ENCODE measurements at regions not wholly inside any gene's neighbourhood (a gene's known extent, or its start where the extent isn't known, plus 50 kb on each side); places are given as distances from the start of the nearest gene placed in this dataset.

DNA sequence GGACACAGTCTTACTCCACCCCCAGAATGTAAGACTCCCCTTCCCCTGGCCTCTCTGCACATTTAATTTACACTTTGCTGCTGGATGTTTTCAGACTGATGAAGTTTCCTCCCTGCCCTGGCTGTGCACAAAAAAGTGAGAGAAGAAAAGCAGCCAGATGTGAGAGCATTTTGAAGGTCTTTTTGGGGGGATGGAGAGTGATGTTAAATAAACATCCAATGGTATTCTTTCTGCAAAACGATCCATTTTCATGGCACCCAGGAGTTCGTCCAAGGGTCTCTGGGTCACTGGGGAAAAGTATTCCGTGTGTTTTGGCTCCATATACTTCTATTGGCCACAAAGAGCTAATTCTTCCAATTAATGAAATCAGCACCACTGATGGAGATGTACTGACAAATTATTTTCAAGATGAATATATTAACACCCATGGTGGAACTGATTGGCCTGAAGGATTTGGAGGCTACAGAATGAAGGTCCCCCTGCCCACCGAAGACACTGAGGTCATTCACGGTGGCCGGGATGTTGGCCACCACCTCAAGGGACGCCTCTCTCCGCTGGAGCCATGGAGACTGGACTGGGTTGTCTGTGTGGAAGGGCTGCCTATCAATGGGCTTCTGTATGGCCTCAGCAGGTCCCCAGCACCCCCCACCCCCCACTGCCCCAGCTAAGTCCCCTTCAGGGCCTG, 107.6 kb upstream of the PKDCC start:
- no peak for TF ChIP-seq POLR2AphosphoS5 (IDR thresholded peaks at IDR 0.05; ENCODE audit: low read depth, low read length)
- TF ChIP-seq, protein P1, sequence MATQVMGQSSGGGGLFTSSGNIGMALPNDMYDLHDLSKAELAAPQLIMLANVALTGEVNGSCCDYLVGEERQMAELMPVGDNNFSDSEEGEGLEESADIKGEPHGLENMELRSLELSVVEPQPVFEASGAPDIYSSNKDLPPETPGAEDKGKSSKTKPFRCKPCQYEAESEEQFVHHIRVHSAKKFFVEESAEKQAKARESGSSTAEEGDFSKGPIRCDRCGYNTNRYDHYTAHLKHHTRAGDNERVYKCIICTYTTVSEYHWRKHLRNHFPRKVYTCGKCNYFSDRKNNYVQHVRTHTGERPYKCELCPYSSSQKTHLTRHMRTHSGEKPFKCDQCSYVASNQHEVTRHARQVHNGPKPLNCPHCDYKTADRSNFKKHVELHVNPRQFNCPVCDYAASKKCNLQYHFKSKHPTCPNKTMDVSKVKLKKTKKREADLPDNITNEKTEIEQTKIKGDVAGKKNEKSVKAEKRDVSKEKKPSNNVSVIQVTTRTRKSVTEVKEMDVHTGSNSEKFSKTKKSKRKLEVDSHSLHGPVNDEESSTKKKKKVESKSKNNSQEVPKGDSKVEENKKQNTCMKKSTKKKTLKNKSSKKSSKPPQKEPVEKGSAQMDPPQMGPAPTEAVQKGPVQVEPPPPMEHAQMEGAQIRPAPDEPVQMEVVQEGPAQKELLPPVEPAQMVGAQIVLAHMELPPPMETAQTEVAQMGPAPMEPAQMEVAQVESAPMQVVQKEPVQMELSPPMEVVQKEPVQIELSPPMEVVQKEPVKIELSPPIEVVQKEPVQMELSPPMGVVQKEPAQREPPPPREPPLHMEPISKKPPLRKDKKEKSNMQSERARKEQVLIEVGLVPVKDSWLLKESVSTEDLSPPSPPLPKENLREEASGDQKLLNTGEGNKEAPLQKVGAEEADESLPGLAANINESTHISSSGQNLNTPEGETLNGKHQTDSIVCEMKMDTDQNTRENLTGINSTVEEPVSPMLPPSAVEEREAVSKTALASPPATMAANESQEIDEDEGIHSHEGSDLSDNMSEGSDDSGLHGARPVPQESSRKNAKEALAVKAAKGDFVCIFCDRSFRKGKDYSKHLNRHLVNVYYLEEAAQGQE (IDR thresholded peaks at IDR 0.05; ENCODE audit: insufficient read depth in 1 of 2, low read depth in 2 of 2, low read length in 2 of 2) = no peak
